Activated CD4-positive, CD25-positive, alpha-beta regulatory T cell (primary cell): ENCODE measurements at regions not wholly inside any gene's neighbourhood (a gene's known extent, or its start where the extent isn't known, plus 50 kb on each side); places are given as distances from the start of the nearest gene placed in this dataset.

Source experiments
- DNase-seq, 4 experiments: peaks; one replicate each; lab custom pipeline; 2025; lab: John Stamatoyannopoulos, UW

GRCh38 chr2:16134436-16135165, 194.3 kb downstream of the MYCN start:
- DNase-seq, result no peak

- DNase-seq, result no peak
Measured at GRCh38 chr2:16130906-16131400, 190.6 kb downstream of the MYCN start.

GRCh38 chr2:16130541-16130880, 190.2 kb downstream of the MYCN start:
- DNase-seq, result no peak

- no peak for DNase-seq
Measured at GRCh38 chr2:16129716-16130540, 189.6 kb downstream of the MYCN start.

GRCh38 chr2:16128746-16129610, 188.6 kb downstream of the MYCN start:
- no peak for DNase-seq

GRCh38 chr2:16127958-16128357, 187.6 kb downstream of the MYCN start:
- DNase-seq, result no peak

GRCh38 chr2:16127276-16127940, 187.1 kb downstream of the MYCN start:
- DNase-seq, result no peak

GRCh38 chr2:16126517-16127275, 186.3 kb downstream of the MYCN start:
- no peak for DNase-seq

GRCh38 chr2:16125614-16126516, 185.5 kb downstream of the MYCN start:
- no peak for DNase-seq

GRCh38 chr2:16124881-16125613, 184.7 kb downstream of the MYCN start:
- no peak for DNase-seq

- DNase-seq, result no peak
Measured at GRCh38 chr2:16123856-16124780, 183.8 kb downstream of the MYCN start.

- no peak for DNase-seq
Measured at GRCh38 chr2:16123421-16123820, 183.1 kb downstream of the MYCN start.

- DNase-seq, result no peak
Measured at GRCh38 chr2:16122556-16122955, 182.2 kb downstream of the MYCN start.

GRCh38 chr2:16121986-16122390, 181.6 kb downstream of the MYCN start:
- no peak for DNase-seq

- no peak for DNase-seq
Measured at GRCh38 chr2:16121231-16121985, 181.1 kb downstream of the MYCN start.

- no peak for DNase-seq
Measured at GRCh38 chr2:16120591-16121180, 180.3 kb downstream of the MYCN start.

- no peak for DNase-seq
Measured at GRCh38 chr2:16119741-16120140, 179.4 kb downstream of the MYCN start.
